HG03175 (cell line): ENCODE measurements at regions not wholly inside any gene's neighbourhood (a gene's known extent, or its start where the extent isn't known, plus 50 kb on each side); places are given as distances from the start of the nearest gene placed in this dataset.
"Not testable (repeated sequence)": the region's sequence is repeated elsewhere in the genome, so short reads cannot be mapped to it uniquely, and the experiment has no call there.

Source experiments
- ATAC-seq: cut with Tn5 transposase; IDR thresholded peaks from one replicate; pipeline ENCODE4 v1.9.1; 2021; ENCODE audit warnings: mild to moderate bottlenecking, moderate library complexity; ENCODE audit not compliant: unreplicated experiment

- no peak for ATAC-seq
Observed at GRCh38 chr4:59583845-59584568, 1616.1 kb upstream of the ADGRL3 start.

DNA sequence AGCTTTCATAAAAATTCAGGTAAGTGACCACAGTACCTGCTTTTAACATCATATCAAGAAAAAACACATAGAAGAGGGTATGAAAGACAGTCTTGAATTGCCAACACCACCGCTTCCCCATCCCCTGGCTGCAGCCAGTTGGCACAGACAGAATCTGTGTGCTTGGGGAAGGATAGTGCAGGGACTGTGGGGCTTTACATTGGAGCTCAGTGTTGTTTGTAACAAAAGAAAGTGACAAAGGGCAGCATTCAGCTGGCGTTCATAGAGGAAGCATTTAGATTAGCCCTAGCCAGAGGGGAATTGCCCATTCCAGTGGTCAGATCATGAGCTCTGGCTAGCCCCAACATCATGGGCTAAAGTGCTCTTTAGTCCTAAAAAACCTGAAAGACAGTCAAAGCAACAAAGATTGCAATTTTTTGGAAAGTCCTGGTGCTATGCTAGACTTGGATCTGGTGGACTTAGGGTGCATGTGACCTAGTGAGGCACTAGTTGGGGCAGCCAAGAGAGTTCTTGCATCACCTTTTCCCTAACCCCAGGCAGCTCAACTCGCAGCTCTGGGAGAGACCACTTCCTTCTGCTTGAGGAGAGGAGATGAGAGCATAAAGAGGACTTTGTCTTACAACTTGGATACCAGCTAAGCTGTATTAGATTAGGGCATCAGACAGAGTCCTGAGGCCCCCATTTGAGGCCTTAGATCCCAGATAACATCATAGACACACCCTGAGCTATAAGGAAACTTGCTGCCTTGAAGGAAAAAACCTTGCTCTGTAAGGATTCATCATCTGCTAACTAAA is 1602.4 kb upstream of the ADGRL3 start:
- no peak for ATAC-seq

DNA sequence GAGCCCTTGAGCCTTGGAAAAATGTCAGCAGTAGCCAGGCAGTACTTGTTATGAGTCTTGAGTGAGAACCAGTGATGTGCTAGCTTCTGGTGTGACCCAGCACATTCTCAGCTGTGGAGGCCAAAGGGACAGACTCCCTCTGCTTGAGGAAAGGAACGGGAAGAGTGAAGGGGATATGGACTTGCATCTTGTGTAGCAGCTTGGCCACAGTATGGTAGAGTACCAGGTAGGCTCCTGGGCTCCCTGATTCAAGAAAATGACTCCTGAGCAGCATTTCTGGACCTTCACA is 1601.9 kb upstream of the ADGRL3 start:
- ATAC-seq, result no peak

DNA sequence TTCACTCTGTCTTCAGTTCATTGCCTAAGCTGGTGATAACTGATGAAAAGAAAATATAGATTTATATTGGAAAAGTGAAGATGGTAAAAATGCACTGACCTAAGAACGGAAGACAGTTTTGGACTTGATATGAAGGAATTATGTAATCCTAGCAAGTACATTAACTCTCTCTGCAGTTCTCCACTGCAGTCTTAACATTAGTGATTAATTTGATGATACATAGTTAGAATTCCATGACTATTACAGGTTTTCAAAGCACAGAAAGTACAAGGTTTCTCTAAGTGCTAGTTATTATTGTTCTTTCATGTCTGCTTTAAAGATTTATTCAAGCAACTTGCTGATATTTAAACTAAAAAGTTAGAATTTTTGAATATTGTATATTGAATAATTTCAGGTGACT is 1591.7 kb upstream of the ADGRL3 start:
- no peak for ATAC-seq

DNA sequence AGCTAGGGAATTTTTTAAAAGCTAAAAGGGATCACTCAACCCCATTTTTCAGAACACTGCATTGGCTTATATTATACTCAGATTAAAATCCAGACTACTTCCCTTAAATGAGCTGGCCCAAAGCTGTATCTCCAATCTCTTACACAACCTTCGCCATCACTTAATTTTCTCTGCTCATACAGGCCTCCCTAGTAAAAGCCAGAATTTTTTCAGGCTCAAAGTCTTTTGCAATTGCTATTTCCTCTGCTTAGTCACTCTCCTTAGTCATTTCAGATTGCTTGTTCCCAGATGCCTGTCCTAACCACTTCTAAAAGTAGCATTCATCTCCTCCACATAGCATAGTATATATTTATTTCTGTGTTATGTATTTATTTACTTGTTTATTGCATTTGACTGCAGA is 1587.9 kb upstream of the ADGRL3 start:
- no peak for ATAC-seq

GRCh38 chr4:59615316-59615715 is 1584.8 kb upstream of the ADGRL3 start:
- ATAC-seq, result no peak

DNA sequence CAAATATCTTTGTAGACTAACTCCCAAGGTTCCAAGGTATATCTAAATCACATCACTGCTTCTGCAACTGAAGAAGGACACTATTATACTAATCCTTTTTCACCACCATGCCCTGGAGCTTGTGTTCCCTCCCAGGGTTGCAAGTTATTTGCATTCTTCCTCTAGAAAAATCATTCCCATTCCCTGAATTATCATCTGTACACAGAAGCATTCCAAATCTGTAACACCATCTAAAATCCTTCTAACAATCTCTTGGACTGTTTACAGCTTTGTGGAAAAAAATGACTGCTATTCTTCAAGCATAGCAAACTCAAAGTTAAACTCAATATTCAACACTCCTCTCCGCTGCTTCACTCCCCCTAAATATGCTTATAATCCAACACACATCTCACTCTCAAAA is 1570.8 kb upstream of the ADGRL3 start:
- no peak for ATAC-seq

DNA sequence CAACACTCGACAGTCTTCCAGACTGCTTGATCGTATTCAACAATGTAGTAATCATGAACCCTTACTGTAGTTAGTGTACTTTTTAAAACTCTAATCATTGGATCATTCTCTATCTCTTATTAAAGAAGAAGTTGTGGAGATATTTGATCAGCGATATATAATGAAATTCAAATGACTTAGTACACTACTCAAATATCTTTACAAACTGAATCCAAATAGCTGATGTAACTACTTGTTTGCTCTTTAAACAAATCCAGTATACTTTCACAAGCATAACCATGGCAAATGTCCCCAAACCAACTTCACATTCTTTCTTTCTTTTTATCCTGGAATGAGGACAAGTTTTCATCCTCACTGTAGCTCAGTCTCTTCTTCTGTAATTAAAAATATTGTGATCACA is 1569.9 kb upstream of the ADGRL3 start:
- ATAC-seq, result no peak

DNA sequence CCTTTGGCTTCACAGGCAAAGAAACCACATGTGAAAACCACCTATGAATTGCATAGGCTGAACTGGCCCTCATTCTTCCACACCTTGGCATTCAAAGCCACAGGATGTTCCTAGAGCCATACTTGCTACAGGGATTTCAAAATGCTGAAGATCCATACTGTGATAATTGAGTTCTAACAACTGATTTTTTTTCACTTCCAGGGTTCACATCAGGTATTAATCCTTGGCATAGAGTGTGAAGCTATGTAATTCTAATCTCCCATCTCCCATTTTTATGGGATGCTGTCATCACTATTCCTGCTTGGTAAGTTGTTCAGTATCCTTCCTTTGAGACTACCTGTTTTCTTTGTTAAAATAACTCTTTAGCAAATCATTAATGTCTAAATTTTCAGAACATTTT is 1569.2 kb upstream of the ADGRL3 start:
- ATAC-seq, result no peak

GRCh38 chr4:59637596-59637995 is 1562.5 kb upstream of the ADGRL3 start:
- no peak for ATAC-seq

- no peak for ATAC-seq
Observed at GRCh38 chr4:59643682-59644081, 1556.4 kb upstream of the ADGRL3 start.

GRCh38 chr4:59644765-59645164 is 1555.4 kb upstream of the ADGRL3 start:
- ATAC-seq, result no peak

DNA sequence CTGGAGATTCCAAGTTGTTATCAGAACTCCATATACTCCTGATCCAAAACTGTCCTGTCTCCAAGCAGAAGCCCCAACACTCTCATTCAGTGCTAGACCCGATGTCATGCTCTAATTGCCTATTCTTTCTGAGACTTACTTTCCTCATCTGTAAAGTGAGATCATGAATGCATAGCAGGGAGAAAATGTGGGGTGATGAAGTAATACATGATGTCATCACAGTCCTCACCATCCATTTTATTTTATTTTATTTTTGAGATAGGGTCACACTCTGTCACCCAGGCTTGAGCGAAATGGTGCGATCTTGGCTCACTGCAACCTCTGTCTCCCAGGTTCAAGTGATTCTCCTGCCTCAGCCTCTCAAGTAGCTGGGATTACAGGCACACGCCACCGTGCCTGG is 1554.0 kb upstream of the ADGRL3 start:
- ATAC-seq, result no peak

DNA sequence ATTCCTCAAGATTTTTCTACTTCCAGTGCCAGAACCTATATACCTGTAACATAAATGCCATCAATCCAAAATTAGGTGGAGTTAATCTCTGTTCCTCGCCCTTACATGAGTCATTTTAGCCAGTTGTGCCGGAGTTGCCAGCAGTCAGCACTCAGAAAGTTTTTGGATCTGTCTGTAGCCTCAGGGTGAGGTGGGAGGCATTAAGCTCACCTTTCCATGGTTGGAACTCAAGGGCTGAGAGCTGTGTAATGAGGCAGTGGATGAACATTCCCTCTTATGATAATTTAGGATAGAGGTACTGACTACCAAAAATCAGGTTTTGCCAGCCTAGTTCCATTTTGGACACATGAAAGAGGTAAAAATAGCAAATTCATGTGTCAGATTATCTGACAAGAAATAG is 1553.1 kb upstream of the ADGRL3 start:
- ATAC-seq, result no peak

DNA sequence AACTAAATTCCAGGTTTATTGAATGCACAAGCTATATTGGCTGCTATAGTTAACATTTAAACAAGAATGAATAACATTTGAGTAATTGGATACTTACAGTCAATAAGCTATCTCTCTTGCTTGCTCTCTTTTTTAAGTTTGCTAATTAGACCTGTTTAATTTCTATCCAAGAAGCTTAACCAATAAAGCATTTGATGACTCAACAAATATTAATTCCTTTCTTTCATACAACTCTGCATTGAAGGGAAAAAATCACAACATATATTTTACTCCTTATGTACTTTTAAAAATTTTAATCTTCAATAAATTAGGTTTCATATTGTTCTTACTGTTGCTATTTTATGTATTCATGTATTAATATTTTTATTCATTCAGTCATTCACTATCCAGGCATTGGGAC is 1552.6 kb upstream of the ADGRL3 start:
- ATAC-seq, result no peak

- ATAC-seq, result no peak
Observed at GRCh38 chr4:59650861-59651260, 1549.3 kb upstream of the ADGRL3 start.

- no peak for ATAC-seq
Observed at GRCh38 chr4:59655996-59656395, 1544.1 kb upstream of the ADGRL3 start.

GRCh38 chr4:59664771-59665170 is 1535.4 kb upstream of the ADGRL3 start:
- no peak for ATAC-seq

DNA sequence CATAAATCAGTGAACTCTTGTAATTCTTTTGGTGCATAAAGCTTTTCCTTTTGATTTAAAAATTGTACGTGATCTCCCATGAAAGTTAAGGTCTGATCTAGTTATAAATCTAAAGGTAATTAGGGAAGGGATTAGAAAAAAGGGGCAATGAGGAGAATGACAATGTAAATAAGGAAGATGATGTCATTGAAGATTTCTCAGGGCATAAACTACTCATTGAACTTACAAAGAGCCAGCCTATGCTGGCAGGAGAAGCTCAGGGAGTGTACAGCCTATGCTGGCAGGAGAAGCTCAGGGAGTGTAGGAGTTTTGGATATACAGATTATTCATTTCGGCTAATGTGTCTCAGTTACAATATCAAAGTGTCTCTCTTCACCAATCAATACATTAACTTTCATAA is 1533.5 kb upstream of the ADGRL3 start:
- ATAC-seq, result no peak

DNA sequence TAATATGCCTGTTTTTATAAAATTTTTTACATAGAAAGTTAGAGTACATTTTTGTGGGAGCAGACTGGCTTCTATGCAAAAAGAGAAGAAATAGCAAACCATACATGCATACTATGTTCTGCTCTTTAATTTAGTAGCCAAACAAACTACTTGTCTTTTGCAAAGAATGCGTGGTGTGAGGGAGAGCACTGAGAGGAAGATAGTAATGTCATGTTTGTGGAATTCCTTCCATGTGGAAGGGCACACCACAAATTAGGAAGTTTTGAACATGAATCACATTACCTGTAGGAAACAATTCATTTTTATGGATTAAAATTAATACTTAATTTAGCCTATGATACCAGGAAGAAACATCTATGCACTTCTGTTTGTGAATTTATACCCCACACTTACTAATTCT is 1529.1 kb upstream of the ADGRL3 start:
- no peak for ATAC-seq

DNA sequence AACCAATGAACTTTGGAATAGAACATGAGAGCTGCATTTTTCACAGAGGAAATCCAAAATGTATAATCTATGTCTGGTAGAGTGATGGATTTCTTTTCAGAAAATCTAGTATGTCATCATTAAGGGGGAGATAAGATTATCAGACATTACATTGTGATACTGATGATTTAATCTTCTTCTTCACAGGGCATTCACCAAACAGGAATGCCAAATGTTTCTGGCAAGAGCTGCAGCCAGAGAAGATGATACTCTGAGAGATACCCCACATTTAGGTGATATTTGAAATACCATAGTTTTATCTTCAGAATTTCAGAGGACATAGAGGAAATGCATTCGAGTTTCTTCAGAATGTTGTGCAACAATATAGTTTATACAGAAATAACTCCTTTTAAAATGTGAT is 1523.7 kb upstream of the ADGRL3 start:
- ATAC-seq, result no peak

- ATAC-seq, result not testable (repeated sequence)
Observed at GRCh38 chr4:59676992-59677391, 1523.1 kb upstream of the ADGRL3 start.

GRCh38 chr4:59685626-59686025 is 1514.5 kb upstream of the ADGRL3 start:
- ATAC-seq, result no peak
